ENCODE measurements at regions not wholly inside any gene's neighbourhood (a gene's known extent, or its start where the extent isn't known, plus 50 kb on each side); places are given as distances from the start of the nearest gene placed in this dataset.
"Not testable (repeated sequence)": the region's sequence is repeated elsewhere in the genome, so short reads cannot be mapped to it uniquely, and the experiment has no call there.

DNA sequence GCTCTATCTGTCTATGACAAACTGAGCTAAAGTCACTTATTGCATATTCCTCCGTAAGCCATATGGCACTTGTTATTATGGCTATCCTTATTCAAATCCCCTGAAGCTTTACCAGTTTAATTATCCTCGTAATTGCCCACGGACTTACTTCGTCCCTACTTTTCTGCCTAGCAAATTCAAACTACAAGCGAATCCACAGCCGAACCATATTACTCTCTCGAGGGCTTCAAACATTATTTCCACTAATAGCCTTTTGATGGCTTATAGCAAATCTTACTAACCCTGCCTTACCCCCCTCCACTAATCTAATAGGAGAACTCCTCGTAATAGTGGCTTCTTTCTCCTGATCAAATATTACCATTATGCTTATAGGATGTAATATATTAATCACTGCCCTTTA lies 63.1 kb upstream of the IMP4 start:
- TF ChIP-seq, protein P1, sequence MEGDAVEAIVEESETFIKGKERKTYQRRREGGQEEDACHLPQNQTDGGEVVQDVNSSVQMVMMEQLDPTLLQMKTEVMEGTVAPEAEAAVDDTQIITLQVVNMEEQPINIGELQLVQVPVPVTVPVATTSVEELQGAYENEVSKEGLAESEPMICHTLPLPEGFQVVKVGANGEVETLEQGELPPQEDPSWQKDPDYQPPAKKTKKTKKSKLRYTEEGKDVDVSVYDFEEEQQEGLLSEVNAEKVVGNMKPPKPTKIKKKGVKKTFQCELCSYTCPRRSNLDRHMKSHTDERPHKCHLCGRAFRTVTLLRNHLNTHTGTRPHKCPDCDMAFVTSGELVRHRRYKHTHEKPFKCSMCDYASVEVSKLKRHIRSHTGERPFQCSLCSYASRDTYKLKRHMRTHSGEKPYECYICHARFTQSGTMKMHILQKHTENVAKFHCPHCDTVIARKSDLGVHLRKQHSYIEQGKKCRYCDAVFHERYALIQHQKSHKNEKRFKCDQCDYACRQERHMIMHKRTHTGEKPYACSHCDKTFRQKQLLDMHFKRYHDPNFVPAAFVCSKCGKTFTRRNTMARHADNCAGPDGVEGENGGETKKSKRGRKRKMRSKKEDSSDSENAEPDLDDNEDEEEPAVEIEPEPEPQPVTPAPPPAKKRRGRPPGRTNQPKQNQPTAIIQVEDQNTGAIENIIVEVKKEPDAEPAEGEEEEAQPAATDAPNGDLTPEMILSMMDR (IDR thresholded peaks at IDR 0.05), result not testable (repeated sequence)
- TF ChIP-seq POLR2A (IDR thresholded peaks at IDR 0.05), result not testable (repeated sequence)

Data from thyroid gland (tissue), 4 donors.